AG08395 (cell line): ENCODE measurements at regions not wholly inside any gene's neighbourhood (a gene's known extent, or its start where the extent isn't known, plus 50 kb on each side); places are given as distances from the start of the nearest gene placed in this dataset.
"Not testable (repeated sequence)": the region's sequence is repeated elsewhere in the genome, so short reads cannot be mapped to it uniquely, and the experiment has no call there.

ENCODE experiments used
- DNase-seq: peaks from one replicate; pipeline ENCODE4 v3.0.0; 2012; ENCODE audit warnings: mixed read lengths, low spot score

DNA sequence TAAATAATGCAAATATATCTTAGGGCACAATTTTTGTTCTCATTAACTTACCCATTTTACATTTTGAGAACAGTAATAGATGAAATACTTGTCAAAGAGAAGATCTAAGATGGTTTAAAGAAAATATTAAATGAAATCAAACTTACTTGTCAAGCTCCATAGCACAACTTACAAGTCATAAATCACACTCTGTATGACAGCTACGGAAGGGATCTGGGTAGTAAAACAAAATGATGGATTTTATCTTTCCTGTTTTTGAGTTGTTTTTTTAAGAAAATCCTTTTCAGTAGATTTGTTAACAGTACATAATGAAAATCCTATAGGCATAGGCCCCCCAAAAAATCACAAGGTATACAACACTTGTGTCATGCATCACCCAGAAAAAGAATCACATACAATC lies 84.4 kb upstream of the ANTXRL start:
- not testable (repeated sequence) for DNase-seq

GRCh38 chr10:46204482-46205102 lies 82.2 kb upstream of the ANTXRL start:
- DNase-seq = not testable (repeated sequence)

GRCh38 chr10:46210427-46210826 lies 76.4 kb upstream of the ANTXRL start:
- DNase-seq = not testable (repeated sequence)

- DNase-seq = no peak
Observed at GRCh38 chr10:46215426-46215825, 71.4 kb upstream of the ANTXRL start.

DNA sequence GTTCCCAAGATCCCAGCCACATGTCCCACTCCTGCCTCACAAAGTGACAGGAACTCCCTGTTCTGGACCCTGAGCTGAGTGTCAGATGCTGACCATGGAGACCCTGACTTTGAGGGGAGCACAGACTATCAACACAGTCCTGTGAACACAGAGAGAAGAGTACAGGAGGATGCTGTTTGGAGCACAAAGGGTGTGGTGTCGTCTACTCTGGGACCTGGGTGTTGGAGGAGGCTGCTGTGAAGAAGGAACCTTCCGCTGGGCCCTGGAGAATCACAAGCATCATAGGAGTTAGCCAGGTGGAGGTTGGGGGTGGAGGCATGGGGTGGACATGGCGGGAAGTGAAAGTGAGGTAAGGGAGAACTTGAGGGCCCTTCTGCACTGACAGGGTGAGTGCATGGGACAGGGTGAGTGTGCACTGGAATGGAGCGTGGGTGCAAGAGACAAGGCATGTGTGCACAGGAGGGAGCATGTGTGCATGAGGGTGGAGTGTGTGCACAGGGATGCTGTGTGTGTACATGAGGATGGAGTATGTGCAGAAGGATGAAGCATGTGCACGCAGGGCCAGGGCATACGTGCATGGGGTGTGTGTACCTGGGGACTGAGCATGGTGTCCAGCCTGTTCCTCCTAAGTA lies 70.7 kb upstream of the ANTXRL start:
- DNase-seq = no peak

- DNase-seq = no peak
Observed at GRCh38 chr10:46216836-46217751, 69.7 kb upstream of the ANTXRL start.

GRCh38 chr10:46217752-46218453 lies 68.9 kb upstream of the ANTXRL start:
- DNase-seq = no peak

GRCh38 chr10:46218921-46219320 lies 67.9 kb upstream of the ANTXRL start:
- DNase-seq = no peak

- DNase-seq = not testable (repeated sequence)
Observed at GRCh38 chr10:46219431-46219990, 67.3 kb upstream of the ANTXRL start.

GRCh38 chr10:46220187-46220586 lies 66.6 kb upstream of the ANTXRL start:
- DNase-seq = no peak

GRCh38 chr10:46220872-46221538 lies 65.8 kb upstream of the ANTXRL start:
- DNase-seq = no peak

GRCh38 chr10:46222364-46222935 lies 64.3 kb upstream of the ANTXRL start:
- no peak for DNase-seq

GRCh38 chr10:46223064-46223480 lies 63.7 kb upstream of the ANTXRL start:
- no peak for DNase-seq

DNA sequence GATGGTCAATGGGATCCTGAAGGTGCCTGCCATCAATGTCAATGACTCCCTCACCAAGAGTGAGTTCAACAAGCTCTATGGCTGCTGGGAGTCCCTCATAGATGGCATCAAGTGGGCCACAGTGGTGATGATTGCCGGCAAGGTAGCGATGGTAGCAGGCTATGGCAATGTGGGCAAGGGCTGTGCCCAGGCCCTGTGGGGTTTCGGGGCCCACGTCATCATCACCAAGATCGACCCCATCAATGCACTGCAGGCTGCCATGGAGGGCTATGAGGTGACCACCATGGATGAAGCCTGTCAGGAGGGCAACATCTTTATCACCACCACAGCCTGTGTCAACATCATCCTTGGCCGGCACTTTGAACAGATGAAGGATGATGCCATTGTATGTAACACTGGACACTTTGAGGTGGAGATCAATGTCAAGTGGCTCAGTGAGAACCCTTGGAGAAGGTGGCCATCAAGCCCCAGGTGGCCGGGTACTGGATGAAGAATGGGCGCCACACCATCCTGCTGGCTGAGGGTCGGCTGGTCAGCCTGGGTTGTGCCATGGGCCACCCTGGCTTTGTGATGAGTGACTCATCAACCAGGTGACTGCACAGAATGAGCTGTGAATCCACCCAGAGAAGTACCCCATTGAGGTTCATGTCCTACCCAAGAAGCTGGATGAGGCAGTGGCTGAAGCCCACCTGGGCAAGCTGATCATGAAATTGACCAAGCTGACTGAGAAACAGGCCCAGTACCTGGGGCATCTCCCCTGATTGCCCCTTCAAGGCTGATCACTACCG lies 63.0 kb upstream of the ANTXRL start:
- DNase-seq = no peak

DNA sequence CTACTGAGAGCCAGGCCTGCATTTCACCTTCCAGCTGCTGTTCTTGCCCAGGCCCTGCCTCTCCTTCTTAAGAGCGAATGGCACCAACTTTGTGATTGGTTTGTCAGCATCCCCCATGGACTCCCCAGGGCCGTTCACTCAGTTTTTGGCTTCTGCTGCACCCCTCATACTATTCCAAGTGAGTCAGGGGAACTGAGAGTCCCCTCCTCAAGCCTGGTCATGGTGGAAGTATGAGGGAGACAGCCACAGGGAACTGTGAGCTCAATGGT lies 62.4 kb upstream of the ANTXRL start:
- DNase-seq = no peak

DNA sequence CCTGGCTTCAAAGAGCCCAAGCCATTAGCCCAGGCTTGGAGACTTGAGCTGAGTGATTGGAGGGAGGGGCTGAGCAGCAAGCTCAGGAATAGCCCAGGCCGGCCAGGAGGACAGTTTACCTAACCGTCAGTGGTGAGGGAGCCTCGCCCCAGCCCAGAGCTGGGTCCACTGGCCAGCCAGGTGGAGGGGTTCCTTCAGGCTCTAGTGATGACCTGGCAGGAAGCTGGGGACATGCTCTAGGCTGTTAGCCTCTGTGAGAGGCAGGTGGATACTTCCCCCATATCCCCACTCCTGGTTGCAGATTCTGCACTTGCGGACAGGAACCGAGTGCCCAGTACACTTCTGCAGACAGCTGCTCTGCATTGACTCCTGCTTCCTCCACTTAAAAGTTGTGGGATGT lies 61.2 kb upstream of the ANTXRL start:
- DNase-seq = no peak

DNA sequence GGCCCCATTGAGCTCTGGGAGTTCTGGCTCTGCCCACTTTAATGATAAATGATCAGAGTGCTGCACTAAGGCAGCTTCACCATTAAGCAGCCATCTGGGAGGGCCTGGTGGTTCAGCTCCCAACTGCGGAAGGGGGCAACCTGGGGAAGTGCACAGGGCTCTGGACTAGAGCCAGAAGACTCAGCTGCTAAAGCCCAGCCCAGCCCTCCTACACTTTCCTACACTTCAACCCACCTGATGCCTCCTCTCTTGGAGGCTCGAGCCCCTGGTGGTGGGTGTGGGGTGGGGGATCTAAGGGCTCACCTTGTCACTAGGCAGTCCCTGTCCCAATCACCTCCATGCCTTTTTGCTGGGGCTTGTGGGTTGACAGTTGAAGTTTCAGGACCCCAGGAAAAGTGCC lies 60.6 kb upstream of the ANTXRL start:
- no peak for DNase-seq

DNA sequence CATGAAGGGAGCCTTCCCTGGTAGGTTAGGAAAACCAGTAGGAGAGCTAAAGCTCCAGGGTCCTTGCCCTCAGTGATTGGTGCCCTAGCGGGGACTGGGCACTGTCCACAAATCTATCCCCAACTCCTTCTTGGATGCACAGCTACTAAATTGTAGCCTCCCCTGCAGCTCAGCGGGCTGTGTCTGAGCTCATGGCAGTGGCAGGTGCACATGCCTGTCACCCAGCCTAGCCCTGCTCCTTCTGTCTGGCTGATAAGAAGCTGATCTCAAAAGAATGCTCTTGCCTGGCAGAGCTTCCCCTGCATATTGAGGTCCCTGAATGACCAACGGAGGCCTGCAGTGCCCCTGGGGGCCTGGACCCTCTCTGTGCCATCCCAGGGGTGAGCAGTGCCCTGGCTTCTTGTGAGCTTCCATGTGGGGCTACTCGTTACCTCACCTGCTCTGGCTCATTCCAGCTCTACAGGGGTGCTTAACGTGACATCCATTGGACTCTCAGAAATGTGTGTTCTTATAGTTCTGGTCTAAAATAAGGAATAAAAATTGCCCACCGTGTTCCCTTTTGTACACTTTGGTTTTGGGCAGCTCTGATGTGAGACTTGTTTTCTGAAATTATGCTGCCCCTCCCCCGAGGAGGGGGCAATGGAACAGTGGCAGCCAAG lies 59.8 kb upstream of the ANTXRL start:
- no peak for DNase-seq

GRCh38 chr10:46227571-46227935 lies 59.2 kb upstream of the ANTXRL start:
- DNase-seq = no peak

DNA sequence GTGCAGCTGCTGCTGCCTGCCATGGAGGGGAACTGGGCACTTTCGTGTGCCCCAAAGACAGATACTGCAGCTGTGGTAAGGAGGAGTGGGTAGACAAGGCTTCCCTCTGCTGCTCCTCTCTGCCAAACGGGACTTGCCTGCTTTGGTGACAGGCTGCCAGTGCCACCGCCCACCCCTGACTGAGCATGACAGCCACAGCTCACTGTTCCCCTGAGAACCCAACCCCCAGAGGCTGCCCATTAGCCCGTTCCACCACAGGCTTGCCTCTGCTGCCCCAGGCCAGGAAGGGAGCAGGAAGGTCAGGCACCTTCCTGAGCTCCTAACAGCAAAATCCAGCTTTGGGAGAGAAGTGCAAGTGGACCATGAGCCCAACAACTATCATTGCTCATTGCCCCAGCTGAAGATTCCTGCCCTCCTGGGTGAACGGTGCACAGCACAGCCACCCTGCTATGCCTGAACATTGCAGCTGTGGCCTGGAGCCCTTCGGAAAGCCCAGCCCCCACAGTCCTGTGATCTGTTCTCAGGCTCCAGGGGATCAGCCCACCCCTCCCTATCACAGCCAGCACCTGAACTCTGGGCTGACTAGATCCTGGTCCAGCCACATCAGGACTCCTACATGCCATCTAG lies 58.7 kb upstream of the ANTXRL start:
- no peak for DNase-seq
